Stimulated activated CD8-positive, alpha-beta memory T cell treated with anti-CD3 and anti-CD28 coated beads, Interleukin-4, amount 100 ng/mL, for 24 hours (primary cell): ENCODE measurements at regions not wholly inside any gene's neighbourhood (a gene's known extent, or its start where the extent isn't known, plus 50 kb on each side); places are given as distances from the start of the nearest gene placed in this dataset.

Experiments used
- DNase-seq: peaks from one replicate; pipeline ENCODE4 v3.0.0-alpha.2; 2020; ENCODE audit warnings: low read depth

- no peak for DNase-seq
Measured at GRCh38 chr3:40701016-40701588, 176.3 kb downstream of the ZNF621 start.

GRCh38 chr3:40704224-40704623 is 179.5 kb downstream of the ZNF621 start:
- DNase-seq = no peak

GRCh38 chr3:40705663-40706062 is 180.9 kb downstream of the ZNF621 start:
- no peak for DNase-seq

GRCh38 chr3:40713306-40713705 is 188.5 kb downstream of the ZNF621 start:
- no peak for DNase-seq

- no peak for DNase-seq
Measured at GRCh38 chr3:40713795-40714194, 189.0 kb downstream of the ZNF621 start.

GRCh38 chr3:40714771-40715345 is 190.1 kb downstream of the ZNF621 start:
- DNase-seq = no peak

- DNase-seq = no peak
Measured at GRCh38 chr3:40715551-40715950, 190.8 kb downstream of the ZNF621 start.

- no peak for DNase-seq
Measured at GRCh38 chr3:40717471-40717870, 192.7 kb downstream of the ZNF621 start.

- no peak for DNase-seq
Measured at GRCh38 chr3:40718209-40718608, 193.4 kb downstream of the ZNF621 start.

- no peak for DNase-seq
Measured at GRCh38 chr3:40718681-40719080, 193.9 kb downstream of the ZNF621 start.

- DNase-seq = no peak
Measured at GRCh38 chr3:40719660-40720287, 195.0 kb downstream of the ZNF621 start.

- DNase-seq = no peak
Measured at GRCh38 chr3:40720341-40720740, 195.6 kb downstream of the ZNF621 start.

- no peak for DNase-seq
Measured at GRCh38 chr3:40720863-40721262, 196.1 kb downstream of the ZNF621 start.

- DNase-seq = no peak
Measured at GRCh38 chr3:40723083-40723660, 198.4 kb downstream of the ZNF621 start.

- DNase-seq = no peak
Measured at GRCh38 chr3:40725031-40725430, 200.3 kb downstream of the ZNF621 start.

- DNase-seq = no peak
Measured at GRCh38 chr3:40731445-40731844, 206.7 kb downstream of the ZNF621 start.

- DNase-seq = no peak
Measured at GRCh38 chr3:40736943-40737342, 212.2 kb downstream of the ZNF621 start.

GRCh38 chr3:40737343-40737742 is 212.6 kb downstream of the ZNF621 start:
- no peak for DNase-seq

- no peak for DNase-seq
Measured at GRCh38 chr3:40739971-40740370, 215.2 kb downstream of the ZNF621 start.

GRCh38 chr3:40741729-40742128 is 217.0 kb downstream of the ZNF621 start:
- DNase-seq = no peak

- no peak for DNase-seq
Measured at GRCh38 chr3:40745381-40746106, 220.8 kb downstream of the ZNF621 start.

- DNase-seq = no peak
Measured at GRCh38 chr3:40751666-40752065, 226.9 kb downstream of the ZNF621 start.

GRCh38 chr3:40752492-40752891 is 227.7 kb downstream of the ZNF621 start:
- no peak for DNase-seq
